ENCODE measurements at regions not wholly inside any gene's neighbourhood (a gene's known extent, or its start where the extent isn't known, plus 50 kb on each side); places are given as distances from the start of the nearest gene placed in this dataset.

GRCh38 chr14:101066826-101067510 lies 163.4 kb upstream of the RTL1 start:
- no peak for DNase-seq (ENCODE audit: low spot score)

- DNase-seq (ENCODE audit: low spot score), result no peak
Observed at GRCh38 chr14:101068313-101069227, 165.0 kb upstream of the RTL1 start.

DNA sequence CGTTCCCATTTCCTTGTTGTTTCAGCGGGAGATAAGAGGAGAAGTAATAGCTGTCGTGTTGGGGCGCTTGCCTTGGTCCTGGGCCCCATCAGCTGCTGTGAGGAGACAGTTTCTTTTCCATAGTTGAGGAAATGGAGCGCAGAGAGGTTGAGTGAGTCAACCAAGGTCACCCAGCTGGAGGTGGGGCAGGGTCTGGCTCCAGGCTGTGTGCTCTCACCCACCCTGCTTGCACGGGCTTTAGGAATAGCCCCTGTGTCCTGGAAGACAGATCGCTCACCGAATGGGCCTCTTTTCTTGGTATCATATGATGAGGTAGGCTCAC lies 165.7 kb upstream of the RTL1 start:
- DNase-seq (ENCODE audit: low spot score), result no peak

GRCh38 chr14:101069666-101070362 lies 166.3 kb upstream of the RTL1 start:
- no peak for DNase-seq (ENCODE audit: low spot score)

- DNase-seq (ENCODE audit: low spot score), result no peak
Observed at GRCh38 chr14:101070540-101071492, 167.3 kb upstream of the RTL1 start.

DNA sequence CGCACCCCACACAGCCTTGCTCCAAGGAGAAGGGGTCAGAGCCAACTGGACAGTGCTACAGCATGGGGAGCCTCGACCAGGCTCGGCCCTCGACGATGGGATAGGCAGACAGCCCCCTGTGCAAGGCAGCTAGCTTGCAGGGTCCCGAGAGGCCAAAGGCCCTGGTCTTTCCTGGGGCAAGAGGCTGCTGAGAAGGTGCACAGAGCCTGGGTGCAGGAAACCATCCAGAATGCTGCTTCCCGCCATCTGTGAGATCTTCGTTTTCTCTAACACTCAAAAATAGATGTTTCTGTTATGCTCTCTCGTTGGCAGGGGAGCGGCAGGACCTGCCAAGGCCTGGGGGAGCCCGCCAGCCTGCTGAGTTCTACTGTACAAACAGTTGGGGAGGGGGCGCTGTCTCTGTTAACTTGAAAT lies 168.0 kb upstream of the RTL1 start:
- DNase-seq (ENCODE audit: low spot score), result no peak

GRCh38 chr14:101072070-101072469 lies 168.5 kb upstream of the RTL1 start:
- DNase-seq (ENCODE audit: low spot score), result no peak

- DNase-seq (ENCODE audit: low spot score), result no peak
Observed at GRCh38 chr14:101072531-101072930, 169.0 kb upstream of the RTL1 start.

DNA sequence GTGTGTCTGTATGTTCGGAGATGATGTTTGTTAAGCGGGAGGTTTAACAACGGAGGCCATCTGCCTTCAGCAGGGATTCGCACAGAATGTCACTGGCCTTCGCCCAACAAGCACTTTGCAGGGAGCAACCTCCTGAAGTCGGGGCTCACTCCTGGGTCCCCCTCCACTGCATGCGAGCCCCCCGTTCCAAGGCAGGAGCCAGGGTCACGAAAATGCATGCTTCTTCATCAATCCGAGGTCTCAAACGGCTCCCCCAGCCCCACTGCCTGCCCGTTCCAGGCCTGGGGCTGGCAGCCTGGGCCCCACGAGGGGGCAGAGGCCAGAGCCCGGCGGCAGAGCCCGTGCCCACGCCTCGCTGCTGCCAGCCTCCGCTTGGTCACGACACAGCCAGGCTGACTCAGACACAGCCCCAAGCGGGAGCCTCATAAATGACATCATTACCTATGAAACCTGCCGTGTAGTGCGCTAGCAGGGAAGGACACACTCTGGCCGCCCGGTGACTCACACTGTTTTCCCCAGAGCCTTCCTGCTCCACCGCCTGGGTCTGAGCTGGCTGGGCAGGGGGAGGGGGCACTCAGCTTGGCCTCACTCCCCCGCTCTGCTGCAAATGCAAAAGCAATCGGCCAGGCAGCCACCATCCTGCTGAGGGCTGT lies 169.5 kb upstream of the RTL1 start:
- no peak for DNase-seq (ENCODE audit: low spot score)

- no peak for DNase-seq (ENCODE audit: low spot score)
Observed at GRCh38 chr14:101073598-101073965, 170.1 kb upstream of the RTL1 start.

GRCh38 chr14:101074196-101075024 lies 170.9 kb upstream of the RTL1 start:
- no peak for DNase-seq (ENCODE audit: low spot score)

- no peak for DNase-seq (ENCODE audit: low spot score)
Observed at GRCh38 chr14:101075025-101075800, 171.7 kb upstream of the RTL1 start.

- no peak for DNase-seq (ENCODE audit: low spot score)
Observed at GRCh38 chr14:101075801-101076413, 172.4 kb upstream of the RTL1 start.

GRCh38 chr14:101076451-101077198 lies 173.1 kb upstream of the RTL1 start:
- no peak for DNase-seq (ENCODE audit: low spot score)

DNA sequence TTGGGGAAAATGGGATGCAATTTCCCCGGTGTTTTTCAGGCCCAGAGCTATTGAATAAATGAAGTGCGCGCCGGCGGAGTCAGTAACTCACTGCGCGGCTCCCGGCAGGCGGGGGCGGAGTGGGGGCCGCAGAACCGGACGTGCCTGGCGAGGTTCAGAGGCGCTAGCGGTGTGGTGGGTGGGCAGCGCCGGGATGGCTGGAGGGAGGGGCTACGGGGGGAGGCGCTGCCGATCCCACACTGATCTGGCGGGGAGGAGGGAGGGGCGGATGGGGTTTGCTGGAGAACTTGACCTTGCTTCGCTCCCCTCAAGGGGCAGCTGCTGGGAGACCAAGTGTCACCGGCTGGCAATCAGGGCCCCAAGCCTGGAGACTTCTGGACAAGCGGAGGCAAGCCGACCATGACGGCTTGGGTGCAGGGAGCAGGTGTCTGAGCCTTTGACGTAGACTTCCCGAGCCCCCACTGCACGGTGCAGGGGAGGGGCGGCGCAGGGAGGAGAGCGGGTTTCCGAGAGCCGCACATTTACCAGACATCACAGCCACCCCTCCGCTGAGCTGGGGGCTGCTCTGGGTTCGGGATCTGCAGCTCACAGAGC lies 174.1 kb upstream of the RTL1 start:
- no peak for DNase-seq (ENCODE audit: low spot score)

DNA sequence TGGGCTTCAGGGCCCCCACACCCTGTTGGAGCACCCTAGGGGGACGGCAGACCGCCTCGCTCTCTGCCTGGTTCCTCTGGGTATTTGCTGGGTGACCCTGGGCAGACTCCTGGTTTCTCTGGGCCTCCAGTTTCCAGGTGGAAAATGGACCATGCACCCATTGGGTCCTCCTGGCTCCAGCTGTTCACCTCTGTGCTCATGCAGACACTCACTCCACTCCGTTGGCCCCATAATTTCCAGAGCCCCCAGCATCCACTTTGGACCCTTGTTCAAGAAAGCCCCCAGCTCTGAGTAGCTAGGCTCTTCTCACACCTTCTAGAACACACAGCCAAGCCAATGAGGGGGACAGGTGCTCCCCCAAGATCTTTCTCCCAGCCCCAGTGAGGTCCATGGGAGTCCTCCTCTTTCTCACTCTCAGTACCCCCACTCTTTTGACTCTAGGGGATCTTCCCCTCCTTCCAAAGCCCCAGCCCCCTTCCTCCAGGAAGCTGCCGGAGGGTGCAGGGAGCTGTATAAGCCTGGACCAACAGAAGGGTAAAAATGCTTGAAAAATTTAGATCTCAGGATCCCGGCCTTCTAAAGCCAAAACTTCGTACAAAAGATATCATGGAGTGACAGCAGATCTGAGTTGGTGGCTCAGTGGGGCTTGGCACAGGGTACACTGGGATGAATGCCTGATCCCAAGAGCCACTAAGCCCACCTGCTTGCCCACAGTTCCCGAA lies 174.8 kb upstream of the RTL1 start:
- DNase-seq (ENCODE audit: low spot score), result no peak

DNA sequence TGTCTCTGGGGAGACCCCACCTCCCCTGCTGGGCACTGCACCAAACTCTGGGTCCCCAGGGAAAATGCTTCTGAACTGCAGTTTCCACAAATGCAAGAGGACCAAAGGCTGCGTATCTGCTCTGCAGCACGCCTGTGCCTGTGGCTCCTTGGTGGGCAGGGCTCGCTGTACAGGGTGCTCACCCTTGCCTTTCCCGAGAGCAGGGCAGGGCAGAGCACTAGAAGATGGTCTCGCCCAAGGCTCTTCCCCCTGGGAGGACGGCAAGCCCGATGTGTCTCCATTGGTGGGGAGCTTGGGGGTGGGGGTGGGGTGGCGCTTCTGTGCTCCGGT lies 175.3 kb upstream of the RTL1 start:
- no peak for DNase-seq (ENCODE audit: low spot score)

Data from CD4-positive, alpha-beta T cell treated with Interleukin-15 for 4 hours (primary cell).